Transverse colon (tissue), 3 donors: ENCODE measurements at regions not wholly inside any gene's neighbourhood (a gene's known extent, or its start where the extent isn't known, plus 50 kb on each side); places are given as distances from the start of the nearest gene placed in this dataset.

Experiments used
- EP300 ChIP-seq: sonication (generic); formaldehyde crosslinking; IDR thresholded peaks from one replicate; pipeline ENCODE4 v1.6.1; 2017; ENCODE audit warnings: antibody characterized with exemption, low read depth
- TF ChIP-seq, protein P1 (sequence below), 5 experiments: fragments of 200-600 bp in 3 of 5; fragments of 450-650 bp in 2 of 5; sonication (generic) in 3 of 5; IDR thresholded peaks; 1 replicate in 2 of 5; 2 replicates in 3 of 5; pipeline ENCODE4 v1.5.1; 2016 to 2017; ENCODE audit warnings: antibody characterized with exemption in 5 of 5, inconsistent platforms in 3 of 5, mild to moderate bottlenecking in 2 of 5, moderate library complexity in 1 of 5

DNA sequence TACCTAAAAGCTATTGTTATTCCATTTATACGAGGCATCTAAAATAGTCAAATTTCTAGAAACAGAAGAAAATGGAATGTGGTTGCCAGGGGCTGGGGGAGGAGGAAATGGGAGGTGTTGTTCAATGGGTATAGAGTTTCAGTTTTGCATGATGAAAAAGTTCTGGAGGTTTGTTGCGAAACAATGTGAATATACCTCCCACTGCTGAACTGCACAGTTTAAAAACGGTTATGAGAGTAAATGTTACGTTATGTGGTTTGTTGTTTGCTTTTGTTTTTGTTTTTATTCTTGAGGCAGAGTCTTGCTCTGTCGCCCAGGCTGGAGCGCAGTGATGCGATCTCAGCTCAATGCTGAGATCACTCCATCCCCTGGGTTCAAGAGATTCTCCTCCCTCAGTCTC lies 64.9 kb upstream of the NRBF2 start:
- TF ChIP-seq EP300 = no peak
- TF ChIP-seq, protein P1, sequence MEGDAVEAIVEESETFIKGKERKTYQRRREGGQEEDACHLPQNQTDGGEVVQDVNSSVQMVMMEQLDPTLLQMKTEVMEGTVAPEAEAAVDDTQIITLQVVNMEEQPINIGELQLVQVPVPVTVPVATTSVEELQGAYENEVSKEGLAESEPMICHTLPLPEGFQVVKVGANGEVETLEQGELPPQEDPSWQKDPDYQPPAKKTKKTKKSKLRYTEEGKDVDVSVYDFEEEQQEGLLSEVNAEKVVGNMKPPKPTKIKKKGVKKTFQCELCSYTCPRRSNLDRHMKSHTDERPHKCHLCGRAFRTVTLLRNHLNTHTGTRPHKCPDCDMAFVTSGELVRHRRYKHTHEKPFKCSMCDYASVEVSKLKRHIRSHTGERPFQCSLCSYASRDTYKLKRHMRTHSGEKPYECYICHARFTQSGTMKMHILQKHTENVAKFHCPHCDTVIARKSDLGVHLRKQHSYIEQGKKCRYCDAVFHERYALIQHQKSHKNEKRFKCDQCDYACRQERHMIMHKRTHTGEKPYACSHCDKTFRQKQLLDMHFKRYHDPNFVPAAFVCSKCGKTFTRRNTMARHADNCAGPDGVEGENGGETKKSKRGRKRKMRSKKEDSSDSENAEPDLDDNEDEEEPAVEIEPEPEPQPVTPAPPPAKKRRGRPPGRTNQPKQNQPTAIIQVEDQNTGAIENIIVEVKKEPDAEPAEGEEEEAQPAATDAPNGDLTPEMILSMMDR (IDR thresholded peaks at IDR 0.05) = no peak
